EH (cell line): ENCODE measurements at regions not wholly inside any gene's neighbourhood (a gene's known extent, or its start where the extent isn't known, plus 50 kb on each side); places are given as distances from the start of the nearest gene placed in this dataset.
A peak's percentile ranks its signal among the peaks of the same experiment; 100 is the strongest.

ENCODE experiments used
- DNase-seq: peaks from one replicate; pipeline ENCODE4 v3.0.0-alpha.2; 2015; ENCODE audit warnings: low read depth

GRCh38 chr5:125140220-125140619 lies 393.8 kb upstream of the ZNF608 start:
- peak; percentile 35 for DNase-seq

GRCh38 chr5:125140855-125141254 lies 394.4 kb upstream of the ZNF608 start:
- DNase-seq = peak; percentile 84

- DNase-seq = peak; percentile 17
Measured at GRCh38 chr5:125142458-125142857, 396.0 kb upstream of the ZNF608 start.

- DNase-seq = no peak
Measured at GRCh38 chr5:125143011-125143410, 396.6 kb upstream of the ZNF608 start.

- DNase-seq = no peak
Measured at GRCh38 chr5:125148076-125148475, 401.6 kb upstream of the ZNF608 start.

GRCh38 chr5:125148706-125149105 lies 402.3 kb upstream of the ZNF608 start:
- no peak for DNase-seq

GRCh38 chr5:125149110-125149509 lies 402.7 kb upstream of the ZNF608 start:
- DNase-seq = no peak

- no peak for DNase-seq
Measured at GRCh38 chr5:125149527-125149926, 403.1 kb upstream of the ZNF608 start.

GRCh38 chr5:125150041-125150669 lies 403.7 kb upstream of the ZNF608 start:
- DNase-seq = no peak

GRCh38 chr5:125151150-125151900 lies 404.9 kb upstream of the ZNF608 start:
- no peak for DNase-seq

- no peak for DNase-seq
Measured at GRCh38 chr5:125152044-125152443, 405.6 kb upstream of the ZNF608 start.

- DNase-seq = no peak
Measured at GRCh38 chr5:125152461-125153189, 406.2 kb upstream of the ZNF608 start.

- no peak for DNase-seq
Measured at GRCh38 chr5:125153231-125153630, 406.8 kb upstream of the ZNF608 start.

GRCh38 chr5:125154301-125155110 lies 408.1 kb upstream of the ZNF608 start:
- peak; percentile 53 for DNase-seq

GRCh38 chr5:125160787-125161502 lies 414.5 kb upstream of the ZNF608 start:
- no peak for DNase-seq

- no peak for DNase-seq
Measured at GRCh38 chr5:125162714-125163113, 416.3 kb upstream of the ZNF608 start.

- no peak for DNase-seq
Measured at GRCh38 chr5:125169396-125169795, 423.0 kb upstream of the ZNF608 start.

GRCh38 chr5:125171641-125172040 lies 425.2 kb upstream of the ZNF608 start:
- DNase-seq = no peak

GRCh38 chr5:125175348-125176004 lies 429.0 kb upstream of the ZNF608 start:
- DNase-seq = no peak

GRCh38 chr5:125176005-125176390 lies 429.6 kb upstream of the ZNF608 start:
- DNase-seq = no peak

GRCh38 chr5:125177340-125177739 lies 430.9 kb upstream of the ZNF608 start:
- no peak for DNase-seq
